CD14-positive monocyte (primary cell): ENCODE measurements at regions not wholly inside any gene's neighbourhood (a gene's known extent, or its start where the extent isn't known, plus 50 kb on each side); places are given as distances from the start of the nearest gene placed in this dataset.

Experiments used
- DNase-seq, 3 donors: peaks; one replicate each; pipeline ENCODE4 v3.0.0-alpha.2; 2011 to 2022
- H2AFZ ChIP-seq: 2 replicates; pipeline ENCODE4 v1.6.0; 2012; ENCODE audit warnings: mild to moderate bottlenecking, low read depth, low read length, inconsistent platforms; ENCODE audit not compliant: insufficient read depth, poor library complexity, severe bottlenecking
- H3K27ac ChIP-seq, 2 donors: 1 replicate in 1 of 2; 2 replicates in 1 of 2; pipeline ENCODE4 v1.5.1; 2012 to 2013; ENCODE audit warnings: low read length in 2 of 2, control low read depth in 1 of 2, inconsistent platforms in 1 of 2, low read depth in 1 of 2, mild to moderate bottlenecking in 1 of 2
- H3K27me3 ChIP-seq, 2 donors: one replicate each; pipeline versions ENCODE4 v1.6.0 to v1.6.1; 2011 to 2013; ENCODE audit warnings: low read length in 2 of 2; ENCODE audit not compliant: control insufficient read depth in 2 of 2, insufficient read depth in 2 of 2
- H3K36me3 ChIP-seq, 2 donors: replicated peaks in 1 of 2; 1 replicate in 1 of 2; 2 replicates in 1 of 2; pipeline versions ENCODE4 v1.5.1 to v1.6.1; 2012 to 2013; ENCODE audit warnings: low read length in 2 of 2, control low read depth in 1 of 2, inconsistent platforms in 1 of 2, mild to moderate bottlenecking in 1 of 2; ENCODE audit not compliant: insufficient read depth in 2 of 2, control insufficient read depth in 1 of 2
- H3K4me1 ChIP-seq, 2 donors: 1 replicate in 1 of 2; 2 replicates in 1 of 2; pipeline versions ENCODE4 v1.5.1 to v1.6.1; 2012 to 2013; ENCODE audit warnings: low read length in 2 of 2, control low read depth in 1 of 2, inconsistent platforms in 1 of 2, mild to moderate bottlenecking in 1 of 2, moderate library complexity in 1 of 2; ENCODE audit not compliant: insufficient read depth in 2 of 2, control insufficient read depth in 1 of 2
- H3K4me2 ChIP-seq: replicated peaks from 2 replicates; pipeline ENCODE3; 2012; ENCODE audit warnings: low read length, moderate library complexity, mild to moderate bottlenecking; ENCODE audit not compliant: poor library complexity, severe bottlenecking; ENCODE audit errors: extremely low read depth
- H3K4me3 ChIP-seq, 3 experiments: fragments of 200-600 bp in 1 of 3; sonication (generic) in 1 of 3; replicated peaks in 1 of 3; 1 replicate in 2 of 3; 2 replicates in 1 of 3; pipeline ENCODE4 v1.5.1; 2011 to 2013; ENCODE audit warnings: low read length in 3 of 3, mild to moderate bottlenecking in 3 of 3, control low read depth in 2 of 3, low read depth in 2 of 3, inconsistent platforms in 1 of 3, moderate library complexity in 1 of 3
- H3K79me2 ChIP-seq: 2 replicates; pipeline ENCODE4 v1.6.0; 2012; ENCODE audit warnings: mild to moderate bottlenecking, control low read depth, inconsistent platforms, low read length, moderate library complexity; ENCODE audit not compliant: insufficient read depth
- H3K9ac ChIP-seq: 2 replicates; pipeline ENCODE4 v1.6.0; 2017; ENCODE audit warnings: low read length, mild to moderate bottlenecking; ENCODE audit not compliant: insufficient read depth, poor library complexity, severe bottlenecking
- H3K9me3 ChIP-seq, 2 donors: replicated peaks in 1 of 2; 1 replicate in 1 of 2; 2 replicates in 1 of 2; pipeline versions ENCODE4 v1.5.1 to v1.6.1; 2012 to 2013; ENCODE audit warnings: low read length in 2 of 2, control low read depth in 1 of 2; ENCODE audit not compliant: control insufficient read depth in 1 of 2, insufficient read depth in 1 of 2
- H4K20me1 ChIP-seq: 2 replicates; pipeline ENCODE4 v1.6.0; 2012; ENCODE audit warnings: mild to moderate bottlenecking, low read length, control low read depth, moderate library complexity; ENCODE audit not compliant: insufficient read depth
- H3K27ac Mint-ChIP-seq, 7 donors: one replicate each; pipeline ENCODE4 v1.8.0; 2020; ENCODE audit warnings: mild to moderate bottlenecking in 7 of 7, mixed read lengths in 7 of 7, moderate library complexity in 6 of 7, inconsistent platforms in 2 of 7
- H3K27me3 Mint-ChIP-seq, 3 donors: one replicate each; pipeline ENCODE4 v1.8.0; 2021 to 2022; ENCODE audit warnings: low read depth in 3 of 3, mild to moderate bottlenecking in 3 of 3, mixed read lengths in 3 of 3, moderate library complexity in 3 of 3, inconsistent platforms in 1 of 3
- H3K36me3 Mint-ChIP-seq, 2 donors: one replicate each; pipeline ENCODE4 v1.8.0; 2020; ENCODE audit warnings: mixed read lengths in 2 of 2, inconsistent platforms in 1 of 2, mild to moderate bottlenecking in 1 of 2
- H3K4me1 Mint-ChIP-seq: one replicate; pipeline ENCODE4 v1.8.0; 2020; ENCODE audit warnings: mild to moderate bottlenecking, mixed read lengths
- H3K4me3 Mint-ChIP-seq, 2 donors: one replicate each; pipeline ENCODE4 v1.8.0; 2020; ENCODE audit warnings: mild to moderate bottlenecking in 2 of 2, mixed read lengths in 2 of 2, moderate library complexity in 1 of 2
- H3K9me3 Mint-ChIP-seq, 7 donors: one replicate each; pipeline ENCODE4 v1.8.0; 2020 to 2022; ENCODE audit warnings: mixed read lengths in 7 of 7, mild to moderate bottlenecking in 6 of 7, moderate library complexity in 6 of 7, inconsistent platforms in 2 of 7
- WGBS: methylation state at CpG from one replicate; pipeline ENCODE4 v1.1.5; 2013; ENCODE audit warnings: missing lambda C conversion rate; ENCODE audit not compliant: insufficient coverage; 5-methylcytosine and 5-hydroxymethylcytosine counted together
- intact Hi-C, 2 donors: fragments of 100-400 bp; cut with micrococcal nuclease; formaldehyde crosslinking; loops; one replicate each; pipeline versions ENCODE4 v1.15.0 to v1.15.1; 2023
- TF ChIP-seq, protein P1 (sequence below): fragments of 200-600 bp; IDR thresholded peaks from one replicate; pipeline ENCODE4 v1.8.0; 2022; ENCODE audit warnings: antibody characterized with exemption, mild to moderate bottlenecking

DNA sequence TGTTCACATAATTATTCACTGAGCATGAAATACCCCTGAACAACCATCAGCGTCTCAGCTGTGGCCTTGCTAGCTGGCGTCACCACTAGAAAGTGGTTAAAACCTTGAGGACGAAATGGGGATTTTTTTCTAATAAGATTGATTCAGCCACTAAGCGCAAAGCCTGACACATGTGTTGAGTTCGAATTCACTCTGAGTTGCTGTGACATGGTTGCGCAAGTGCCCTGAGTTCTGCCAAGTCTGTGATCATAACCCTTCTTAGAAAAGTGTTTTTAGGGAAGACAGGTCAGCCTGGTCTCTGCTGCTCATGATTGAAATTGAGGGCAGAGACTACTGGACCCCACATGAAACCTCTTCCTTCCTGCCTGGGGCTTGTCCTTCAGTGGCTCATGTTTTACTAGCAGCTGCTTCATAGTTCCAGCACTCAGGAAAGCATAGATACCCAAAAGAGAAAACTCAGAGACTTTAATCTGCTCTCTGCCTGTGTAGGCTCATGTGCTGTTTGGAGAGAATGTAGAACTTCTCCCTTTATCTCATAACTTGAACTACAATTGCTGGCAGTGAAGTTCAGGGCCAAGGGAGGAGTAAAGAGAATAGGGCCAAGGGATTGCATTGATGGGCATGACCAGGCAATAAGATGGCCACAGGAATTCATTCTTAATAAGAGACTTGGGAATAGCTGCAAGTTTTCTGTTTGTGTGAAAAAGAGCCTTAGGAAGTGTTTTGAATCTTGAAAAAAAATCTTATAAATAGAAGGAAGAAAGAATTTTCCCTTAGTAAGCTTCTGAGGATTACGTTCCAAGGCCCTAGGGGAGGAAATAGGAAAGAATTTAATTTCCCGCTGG lies 66.8 kb upstream of the CXCL14 start:
- Mint-ChIP-seq H3K36me3 (no peaks in the 10 kb centered on the region), H3K4me1 (peaks cover 1% of the 10 kb centered on the region), H3K9me3 (peaks cover 0 to 2% (median 0%) of the 10 kb centered on the region in 7 donors), H3K27ac (no peak overlapping the region), H3K4me3 (no peak overlapping the region), H3K27me3 (peaks cover 3 to 9% (median 4%) of the 10 kb centered on the region in 3 donors)
- WGBS, result 97% methylated on average over 4 of the region's 8 CpGs
- H2AFZ ChIP-seq, result no peak overlapping the region
- H3K36me3 ChIP-seq, result no peaks in the 10 kb centered on the region
- H3K4me2 ChIP-seq, result no peak overlapping the region
- H3K79me2 ChIP-seq, result no peaks in the 10 kb centered on the region
- no peaks in the 10 kb centered on the region for H4K20me1 ChIP-seq
- H3K9ac ChIP-seq, result no peak overlapping the region
- H3K27ac ChIP-seq, result no peak overlapping the region
- H3K9me3 ChIP-seq, result no peaks in the 10 kb centered on the region
- peaks cover 0 to 2% of the 10 kb centered on the region in 2 donors for H3K27me3 ChIP-seq
- no peaks in the 10 kb centered on the region for H3K4me1 ChIP-seq
- H3K4me3 ChIP-seq, result no peak overlapping the region
- intact Hi-C loops, result no loop called here
- DNase-seq, result no peak
- TF ChIP-seq, protein P1, sequence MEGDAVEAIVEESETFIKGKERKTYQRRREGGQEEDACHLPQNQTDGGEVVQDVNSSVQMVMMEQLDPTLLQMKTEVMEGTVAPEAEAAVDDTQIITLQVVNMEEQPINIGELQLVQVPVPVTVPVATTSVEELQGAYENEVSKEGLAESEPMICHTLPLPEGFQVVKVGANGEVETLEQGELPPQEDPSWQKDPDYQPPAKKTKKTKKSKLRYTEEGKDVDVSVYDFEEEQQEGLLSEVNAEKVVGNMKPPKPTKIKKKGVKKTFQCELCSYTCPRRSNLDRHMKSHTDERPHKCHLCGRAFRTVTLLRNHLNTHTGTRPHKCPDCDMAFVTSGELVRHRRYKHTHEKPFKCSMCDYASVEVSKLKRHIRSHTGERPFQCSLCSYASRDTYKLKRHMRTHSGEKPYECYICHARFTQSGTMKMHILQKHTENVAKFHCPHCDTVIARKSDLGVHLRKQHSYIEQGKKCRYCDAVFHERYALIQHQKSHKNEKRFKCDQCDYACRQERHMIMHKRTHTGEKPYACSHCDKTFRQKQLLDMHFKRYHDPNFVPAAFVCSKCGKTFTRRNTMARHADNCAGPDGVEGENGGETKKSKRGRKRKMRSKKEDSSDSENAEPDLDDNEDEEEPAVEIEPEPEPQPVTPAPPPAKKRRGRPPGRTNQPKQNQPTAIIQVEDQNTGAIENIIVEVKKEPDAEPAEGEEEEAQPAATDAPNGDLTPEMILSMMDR, result no peak

DNA sequence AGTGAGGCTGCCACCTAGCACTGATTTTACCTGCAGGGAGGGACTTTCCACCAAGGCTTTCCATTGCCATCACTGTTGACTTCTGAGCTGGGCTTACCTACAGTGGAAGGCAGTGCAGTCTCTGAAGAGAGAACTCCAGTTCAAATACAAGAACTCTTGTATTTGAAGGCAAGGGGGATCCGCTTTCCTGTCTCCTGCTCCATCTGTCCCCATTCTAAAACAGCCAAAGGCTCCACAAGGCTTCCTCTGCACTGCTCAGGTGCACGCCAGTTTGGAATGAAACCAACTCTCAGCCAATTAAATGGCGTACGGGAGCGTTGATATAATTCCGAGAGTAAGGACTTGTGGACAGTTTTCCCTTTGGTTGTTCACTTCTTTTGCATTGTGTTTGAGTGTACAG lies 66.0 kb upstream of the CXCL14 start:
- H4K20me1 ChIP-seq, result no peaks in the 10 kb centered on the region
- H3K27ac Mint-ChIP-seq, result no peak overlapping the region
- H3K4me3 Mint-ChIP-seq, result no peak overlapping the region
- DNase-seq, result no peak
- no peaks in the 10 kb centered on the region for H3K36me3 Mint-ChIP-seq
- H2AFZ ChIP-seq, result no peak overlapping the region
- H3K9me3 Mint-ChIP-seq, result peaks cover 0 to 2% (median 0%) of the 10 kb centered on the region in 7 donors
- H3K4me2 ChIP-seq, result no peak overlapping the region
- H3K27ac ChIP-seq, result no peak overlapping the region
- H3K4me1 ChIP-seq, result no peaks in the 10 kb centered on the region
- 100% methylated on average over 4 of the region's 6 CpGs for WGBS
- peaks cover 1% of the 10 kb centered on the region for H3K4me1 Mint-ChIP-seq
- TF ChIP-seq, protein P1, result no peak
- H3K27me3 ChIP-seq, result peaks cover 2% of the 10 kb centered on the region in 2 donors
- no peak overlapping the region for H3K4me3 ChIP-seq
- no peaks in the 10 kb centered on the region for H3K79me2 ChIP-seq
- peaks cover 3 to 12% (median 4%) of the 10 kb centered on the region in 3 donors for H3K27me3 Mint-ChIP-seq
- no peak overlapping the region for H3K9ac ChIP-seq
- no peaks in the 10 kb centered on the region for H3K36me3 ChIP-seq
- H3K9me3 ChIP-seq, result no peaks in the 10 kb centered on the region
- intact Hi-C loops, result no loop called here
